OCI-LY7 (cell line): ENCODE measurements at regions not wholly inside any gene's neighbourhood (a gene's known extent, or its start where the extent isn't known, plus 50 kb on each side); places are given as distances from the start of the nearest gene placed in this dataset.

Experiments used
- BruUV-seq: library from RNA; stranded (reverse); fragments of 400-500 nt; replicated peaks from 2 replicates; lab custom pipeline; 2021; lab: Mats Ljungman, UMichigan
- CTCF ChIA-PET: fragments of 300-600 bp; sonication (Branson Sonifier 250); formaldehyde crosslinking; loops from one replicate; lab custom pipeline; 2022; ENCODE audit warnings: antibody characterized with exemption; ENCODE audit not compliant: unreplicated experiment; lab: Charles Lee
- POLR2A ChIA-PET: fragments of 300-600 bp; sonication (Branson Sonifier 250); formaldehyde crosslinking; loops from one replicate; lab custom pipeline; 2022; ENCODE audit warnings: antibody characterized with exemption; lab: Charles Lee
- DNase-seq: peaks from one replicate; pipeline ENCODE4 v3.0.0-alpha.2; 2015; ENCODE audit warnings: low spot score
- H2AFZ ChIP-seq: fragments of 200-600 bp; sonication (generic), shearing (Covaris generic); 2 replicates; pipeline ENCODE4 v1.6.1; 2014; ENCODE audit warnings: mild to moderate bottlenecking, antibody characterized with exemption, low read length, moderate library complexity
- H3K27ac ChIP-seq: fragments of 200-600 bp; sonication (generic); 2 replicates; pipeline ENCODE4 v1.5.1; 2014; ENCODE audit warnings: mixed run types, low read depth, mild to moderate bottlenecking, moderate library complexity, low read length, inconsistent platforms; ENCODE audit not compliant: poor library complexity, severe bottlenecking
- H3K36me3 ChIP-seq: fragments of 200-600 bp; sonication (generic); 2 replicates; pipeline ENCODE4 v1.6.1; 2014; ENCODE audit warnings: mild to moderate bottlenecking, antibody characterized with exemption, low read length, moderate library complexity, mixed read lengths; ENCODE audit not compliant: insufficient read depth
- H3K4me1 ChIP-seq: fragments of 200-600 bp; sonication (generic); 2 replicates; pipeline ENCODE4 v1.5.1; 2014; ENCODE audit warnings: mild to moderate bottlenecking, low read length; ENCODE audit not compliant: insufficient read depth, poor library complexity, severe bottlenecking
- H3K4me2 ChIP-seq: fragments of 200-600 bp; sonication (generic); 2 replicates; pipeline ENCODE4 v1.6.1; 2014; ENCODE audit warnings: mild to moderate bottlenecking, low read length
- H3K4me3 ChIP-seq: fragments of 200-600 bp; sonication (generic); 2 replicates; pipeline ENCODE4 v1.5.1; 2014; ENCODE audit warnings: mild to moderate bottlenecking, low read depth, low read length; ENCODE audit not compliant: poor library complexity, severe bottlenecking
- H3K79me2 ChIP-seq: fragments of 200-600 bp; sonication (generic); 2 replicates; pipeline ENCODE4 v1.6.1; 2016; ENCODE audit warnings: low read depth, mild to moderate bottlenecking, low read length, moderate library complexity, mixed read lengths; ENCODE audit not compliant: insufficient read depth
- H3K9me2 ChIP-seq: fragments of 200-600 bp; sonication (generic); 2 replicates; pipeline ENCODE4 v1.6.1; 2016; ENCODE audit warnings: mild to moderate bottlenecking, low read length, mixed read lengths; ENCODE audit not compliant: insufficient read depth
- H3K9me3 ChIP-seq: fragments of 200-600 bp; sonication (generic); 2 replicates; pipeline ENCODE4 v1.6.1; 2014; ENCODE audit warnings: mild to moderate bottlenecking, mixed run types, low read length, mixed read lengths
- H4K20me1 ChIP-seq: fragments of 200-600 bp; sonication (generic); 2 replicates; pipeline ENCODE4 v1.6.1; 2014; ENCODE audit warnings: mild to moderate bottlenecking, antibody characterized with exemption, low read length, moderate library complexity, mixed read lengths; ENCODE audit not compliant: insufficient read depth
- CTCF ChIP-seq: fragments of 200-600 bp; sonication (generic); conservative IDR thresholded peaks from 2 replicates; pipeline ENCODE4 v1.5.1; 2014; ENCODE audit warnings: mild to moderate bottlenecking, antibody characterized with exemption, low read length, moderate library complexity, mixed read lengths
- EZH2phosphoT487 ChIP-seq: fragments of 200-600 bp; sonication (generic); IDR thresholded peaks from 2 replicates; pipeline ENCODE4 v1.6.1; 2018; ENCODE audit warnings: low read depth, borderline replicate concordance, mild to moderate bottlenecking, mixed run types, antibody characterized with exemption, low read length, moderate library complexity, mixed read lengths
- intact Hi-C: fragments of 100-400 bp; cut with micrococcal nuclease; formaldehyde crosslinking; loops from one replicate; pipeline ENCODE4 v1.10.0; 2022; ENCODE audit not compliant: unreplicated experiment

GRCh38 chr2:158912112-158912511, 56.3 kb upstream of the TANC1 start:
- Histone ChIP-seq H3K4me3 (no peak overlapping the region), H3K27ac (no peak overlapping the region), H2AFZ (no peak overlapping the region), H3K4me1 (no peaks in the 10 kb centered on the region), H4K20me1 (no peaks in the 10 kb centered on the region), H3K79me2 (no peaks in the 10 kb centered on the region), H3K4me2 (no peak overlapping the region), H3K36me3 (no peaks in the 10 kb centered on the region), H3K9me3 (no peaks in the 10 kb centered on the region), H3K9me2 (no peaks in the 10 kb centered on the region)
- no peak for DNase-seq
- ChIA-PET POLR2A (interaction anchor here (0.7 kb wide), 2 partner anchors 12 to 272 kb away, joined by 3 read pairs; no protein-coding TSS in a partner anchor), CTCF (no interaction called here)
- intact Hi-C loops, result no loop called here
- TF ChIP-seq CTCF (no peak), EZH2phosphoT487 (no peak)
- no TSS peak for BruUV-seq

- no peaks in the 10 kb centered on the region for H3K9me3 ChIP-seq
These were observed 55.7 kb upstream of the TANC1 start for GRCh38 chr2:158912765-158913164.

More at GRCh38 chr2:158912765-158913164, 55.7 kb upstream of the TANC1 start:
- Histone ChIP-seq H3K79me2 (no peaks in the 10 kb centered on the region), H3K4me2 (no peak overlapping the region), H3K4me3 (no peak overlapping the region), H3K27ac (no peak overlapping the region), H3K4me1 (no peaks in the 10 kb centered on the region), H3K9me2 (no peaks in the 10 kb centered on the region), H3K36me3 (no peaks in the 10 kb centered on the region), H4K20me1 (no peaks in the 10 kb centered on the region), H2AFZ (no peak overlapping the region)
- CTCF ChIA-PET, result no interaction called here
- POLR2A ChIA-PET, result no interaction called here
- TF ChIP-seq EZH2phosphoT487 (no peak), CTCF (no peak)
- intact Hi-C loops, result no loop called here
- BruUV-seq, result no TSS peak
- no peak for DNase-seq
